Chondrocyte (in vitro differentiated cells): ENCODE measurements at regions not wholly inside any gene's neighbourhood (a gene's known extent, or its start where the extent isn't known, plus 50 kb on each side); places are given as distances from the start of the nearest gene placed in this dataset.

Experiments
- DNase-seq: peaks from one replicate; pipeline ENCODE4 v3.0.0; 2021; ENCODE audit warnings: mixed read lengths, low spot score
- H3K27ac Mint-ChIP-seq: one replicate; pipeline ENCODE4 v1.8.0; 2021; ENCODE audit warnings: mild to moderate bottlenecking, moderate library complexity, mixed read lengths; ENCODE audit not compliant: unreplicated experiment
- H3K27me3 Mint-ChIP-seq: 2 replicates; pipeline ENCODE4 v1.8.0; 2021; ENCODE audit warnings: low read depth, mixed read lengths
- H3K36me3 Mint-ChIP-seq: 2 replicates; pipeline ENCODE4 v1.8.0; 2021; ENCODE audit warnings: low read depth, mixed read lengths
- H3K4me1 Mint-ChIP-seq: 2 replicates; pipeline ENCODE4 v1.8.0; 2021; ENCODE audit warnings: low read depth, mild to moderate bottlenecking, mixed read lengths
- H3K4me3 Mint-ChIP-seq: one replicate; pipeline ENCODE4 v1.8.0; 2021; ENCODE audit warnings: mild to moderate bottlenecking, moderate library complexity, mixed read lengths; ENCODE audit not compliant: unreplicated experiment
- H3K9me3 Mint-ChIP-seq: 2 replicates; pipeline ENCODE4 v1.8.0; 2021; ENCODE audit warnings: low read depth, mixed read lengths
- CTCF ChIP-seq: fragments of 200-600 bp; sonication (generic); IDR thresholded peaks from 2 replicates; pipeline ENCODE4 v1.5.0; 2021; ENCODE audit warnings: antibody characterized with exemption, mild to moderate bottlenecking, moderate library complexity

- no peaks in the 10 kb centered on the region for H3K27me3 Mint-ChIP-seq
- no peak overlapping the region for H3K27ac Mint-ChIP-seq
- no peak for DNase-seq
- peaks cover 5% of the 10 kb centered on the region for H3K9me3 Mint-ChIP-seq
- TF ChIP-seq CTCF: no peak
- no peak overlapping the region for H3K4me3 Mint-ChIP-seq
- peaks cover 2% of the 10 kb centered on the region for H3K36me3 Mint-ChIP-seq
- H3K4me1 Mint-ChIP-seq: no peaks in the 10 kb centered on the region
These were observed 483.5 kb downstream of the ADGRL2 start for GRCh38 chr1:82284213-82284612.

GRCh38 chr1:82279241-82279640, 478.5 kb downstream of the ADGRL2 start:
- Mint-ChIP-seq H3K27ac (no peak overlapping the region), H3K27me3 (no peaks in the 10 kb centered on the region), H3K4me3 (no peak overlapping the region), H3K9me3 (no peaks in the 10 kb centered on the region), H3K36me3 (peaks cover 2% of the 10 kb centered on the region), H3K4me1 (peaks cover 5% of the 10 kb centered on the region)
- TF ChIP-seq CTCF: no peak
- DNase-seq: no peak

- H3K9me3 Mint-ChIP-seq: peaks cover 4% of the 10 kb centered on the region
- no peaks in the 10 kb centered on the region for H3K36me3 Mint-ChIP-seq
- no peak for TF ChIP-seq CTCF
- no peak for DNase-seq
- H3K27ac Mint-ChIP-seq: peak overlapping the region; percentile 34
- H3K4me3 Mint-ChIP-seq: no peak overlapping the region
- no peaks in the 10 kb centered on the region for H3K27me3 Mint-ChIP-seq
- peaks cover 22% of the 10 kb centered on the region for H3K4me1 Mint-ChIP-seq
These were observed 473.1 kb downstream of the ADGRL2 start for GRCh38 chr1:82273816-82274215.

GRCh38 chr1:82269431-82269830, 468.7 kb downstream of the ADGRL2 start:
- H3K36me3 Mint-ChIP-seq: no peaks in the 10 kb centered on the region
- H3K9me3 Mint-ChIP-seq: peaks cover 4% of the 10 kb centered on the region
- no peaks in the 10 kb centered on the region for H3K27me3 Mint-ChIP-seq
- no peak overlapping the region for H3K4me3 Mint-ChIP-seq
- H3K27ac Mint-ChIP-seq: peak overlapping the region; percentile 14
- peaks cover 18% of the 10 kb centered on the region for H3K4me1 Mint-ChIP-seq
- DNase-seq: no peak
- TF ChIP-seq CTCF: no peak

- Mint-ChIP-seq H3K9me3 (peaks cover 4% of the 10 kb centered on the region), H3K4me1 (peaks cover 16% of the 10 kb centered on the region), H3K27me3 (no peaks in the 10 kb centered on the region), H3K27ac (no peak overlapping the region), H3K36me3 (no peaks in the 10 kb centered on the region), H3K4me3 (no peak overlapping the region)
- no peak for DNase-seq
- no peak for TF ChIP-seq CTCF
These were observed 468.1 kb downstream of the ADGRL2 start for GRCh38 chr1:82268826-82269225.
